ENCODE measurements at regions not wholly inside any gene's neighbourhood (a gene's known extent, or its start where the extent isn't known, plus 50 kb on each side); places are given as distances from the start of the nearest gene placed in this dataset.

- no peak for TF ChIP-seq CTCF (conservative IDR thresholded peaks at IDR 0.05; ENCODE audit: low read length)
- TF ChIP-seq EZH2phosphoT487 (IDR thresholded peaks at IDR 0.05; ENCODE audit: borderline replicate concordance): no peak
Measured at GRCh38 chr18:24817150-24817549, 356.7 kb downstream of the HRH4 start.

All from Loucy (cell line).